Stomach (tissue), 4 donors: ENCODE measurements at regions not wholly inside any gene's neighbourhood (a gene's known extent, or its start where the extent isn't known, plus 50 kb on each side); places are given as distances from the start of the nearest gene placed in this dataset.

Experiments used
- CTCF ChIP-seq, 7 experiments: fragments of 450-650 bp in 4 of 7; fragments of 200-600 bp in 3 of 7; sonication (generic) in 3 of 7; IDR thresholded peaks; one replicate each; pipeline ENCODE4 v1.5.1; 2016 to 2019; ENCODE audit warnings: antibody characterized with exemption in 7 of 7, control low read depth in 2 of 7, mild to moderate bottlenecking in 1 of 7
- EP300 ChIP-seq: sonication (generic); formaldehyde crosslinking; IDR thresholded peaks from one replicate; pipeline ENCODE4 v1.6.1; 2017; ENCODE audit warnings: antibody characterized with exemption
- POLR2A ChIP-seq, 4 donors: fragments of 450-650 bp; IDR thresholded peaks; one replicate each; pipeline ENCODE4 v1.6.1; 2016; ENCODE audit warnings: antibody characterized with exemption in 4 of 4, control low read depth in 2 of 4, mild to moderate bottlenecking in 1 of 4, moderate library complexity in 1 of 4
- POLR2AphosphoS5 ChIP-seq, 3 donors: sonication (generic); formaldehyde crosslinking; IDR thresholded peaks; one replicate each; pipeline ENCODE4 v1.6.1; 2016; ENCODE audit warnings: antibody characterized with exemption in 3 of 3

- TF ChIP-seq POLR2A (IDR thresholded peaks at IDR 0.05) (no peak), POLR2AphosphoS5 (IDR thresholded peaks at IDR 0.05) (no peak), CTCF (IDR thresholded peaks at IDR 0.05) (no peak), EP300 (no peak)
Observed at GRCh38 chr9:81037889-81038288, 651.5 kb downstream of the TLE1 start.
